ENCODE measurements at regions not wholly inside any gene's neighbourhood (a gene's known extent, or its start where the extent isn't known, plus 50 kb on each side); places are given as distances from the start of the nearest gene placed in this dataset.

- TF ChIP-seq POLR2AphosphoS5 (IDR thresholded peaks at IDR 0.05; ENCODE audit: low read depth) (no peak), CTCF (IDR thresholded peaks at IDR 0.05; ENCODE audit: insufficient read depth, low read length) (no peak)
Measured at GRCh38 chr3:8438507-8439079, 63.0 kb upstream of the LMCD1 start.

Data from HL-60 (cell line).